Body of pancreas (tissue), 4 donors: ENCODE measurements at regions not wholly inside any gene's neighbourhood (a gene's known extent, or its start where the extent isn't known, plus 50 kb on each side); places are given as distances from the start of the nearest gene placed in this dataset.

Experiments
- POLR2A ChIP-seq, 3 donors: fragments of 450-650 bp; IDR thresholded peaks; one replicate each; pipeline ENCODE4 v1.6.1; 2016; ENCODE audit warnings: antibody characterized with exemption in 3 of 3, mild to moderate bottlenecking in 2 of 3
- TF ChIP-seq, protein P1 (sequence below), 7 experiments: fragments of 450-650 bp in 4 of 7; fragments of 200-600 bp in 3 of 7; sonication (generic) in 3 of 7; IDR thresholded peaks; one replicate each; pipeline ENCODE4 v1.5.1; 2016 to 2019; ENCODE audit warnings: antibody characterized with exemption in 7 of 7

DNA sequence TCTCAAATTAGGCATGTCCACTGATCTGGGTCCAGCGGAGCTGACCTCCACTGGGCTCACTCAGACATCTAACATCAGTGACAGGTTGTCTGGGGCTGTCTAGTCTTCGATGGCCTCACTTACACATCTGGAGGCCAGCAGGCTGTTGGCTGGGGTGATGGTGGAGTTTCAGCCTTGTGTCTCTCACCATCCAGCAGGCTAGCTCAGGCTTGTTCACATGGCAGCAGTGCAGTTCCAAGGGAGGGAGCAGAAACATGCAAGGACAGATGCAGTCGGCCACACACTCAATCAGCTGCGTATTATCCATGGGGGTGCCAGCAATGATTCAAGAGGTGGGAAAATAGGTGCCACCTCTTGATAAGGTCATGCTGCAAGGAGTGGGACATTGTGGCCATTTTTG is 292.5 kb downstream of the SHQ1 start:
- TF ChIP-seq POLR2A (IDR thresholded peaks at IDR 0.05) = no peak
- TF ChIP-seq, protein P1, sequence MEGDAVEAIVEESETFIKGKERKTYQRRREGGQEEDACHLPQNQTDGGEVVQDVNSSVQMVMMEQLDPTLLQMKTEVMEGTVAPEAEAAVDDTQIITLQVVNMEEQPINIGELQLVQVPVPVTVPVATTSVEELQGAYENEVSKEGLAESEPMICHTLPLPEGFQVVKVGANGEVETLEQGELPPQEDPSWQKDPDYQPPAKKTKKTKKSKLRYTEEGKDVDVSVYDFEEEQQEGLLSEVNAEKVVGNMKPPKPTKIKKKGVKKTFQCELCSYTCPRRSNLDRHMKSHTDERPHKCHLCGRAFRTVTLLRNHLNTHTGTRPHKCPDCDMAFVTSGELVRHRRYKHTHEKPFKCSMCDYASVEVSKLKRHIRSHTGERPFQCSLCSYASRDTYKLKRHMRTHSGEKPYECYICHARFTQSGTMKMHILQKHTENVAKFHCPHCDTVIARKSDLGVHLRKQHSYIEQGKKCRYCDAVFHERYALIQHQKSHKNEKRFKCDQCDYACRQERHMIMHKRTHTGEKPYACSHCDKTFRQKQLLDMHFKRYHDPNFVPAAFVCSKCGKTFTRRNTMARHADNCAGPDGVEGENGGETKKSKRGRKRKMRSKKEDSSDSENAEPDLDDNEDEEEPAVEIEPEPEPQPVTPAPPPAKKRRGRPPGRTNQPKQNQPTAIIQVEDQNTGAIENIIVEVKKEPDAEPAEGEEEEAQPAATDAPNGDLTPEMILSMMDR (IDR thresholded peaks at IDR 0.05) = no peak
